Breast epithelium (tissue), 3 donors: ENCODE measurements at regions not wholly inside any gene's neighbourhood (a gene's known extent, or its start where the extent isn't known, plus 50 kb on each side); places are given as distances from the start of the nearest gene placed in this dataset.

Experiments
- CTCF ChIP-seq, 3 donors: fragments of 450-650 bp; IDR thresholded peaks; one replicate each; pipeline ENCODE4 v1.5.1; 2016 to 2017; ENCODE audit warnings: antibody characterized with exemption in 3 of 3, mild to moderate bottlenecking in 3 of 3, moderate library complexity in 3 of 3
- POLR2AphosphoS5 ChIP-seq, 3 donors: sonication (generic); formaldehyde crosslinking; IDR thresholded peaks; one replicate each; pipeline ENCODE4 v1.6.1; 2017; ENCODE audit warnings: antibody characterized with exemption in 3 of 3

- TF ChIP-seq POLR2AphosphoS5 (IDR thresholded peaks at IDR 0.05) (no peak), CTCF (IDR thresholded peaks at IDR 0.05) (no peak)
These were observed 665.2 kb downstream of the FAT4 start for GRCh38 chr4:125979950-125980349.
